GM12878 (cell line): ENCODE measurements at regions not wholly inside any gene's neighbourhood (a gene's known extent, or its start where the extent isn't known, plus 50 kb on each side); places are given as distances from the start of the nearest gene placed in this dataset.

Source experiments
- ATAC-seq: fragments of 200-7000 bp; cut with Tn5 transposase; 3 replicates; pipeline ENCODE4 v1.9.1; 2020; ENCODE audit warnings: mild to moderate bottlenecking, moderate library complexity
- BruUV-seq: library from RNA; stranded (reverse); fragments of 400-500 nt; replicated peaks from 2 replicates; lab custom pipeline; 2021; lab: Mats Ljungman, UMichigan
- CTCF ChIA-PET: fragments of 300-600 bp; sonication (Branson Sonifier 250); formaldehyde crosslinking; extraction: SDS; loops from one replicate; lab custom pipeline; 2021; ENCODE audit warnings: inconsistent platforms; lab: Yijun Ruan, JAX
- POLR2A ChIA-PET: fragments of 350-600 bp; formaldehyde crosslinking; extraction: SDS; loops from one replicate; lab custom pipeline; 2021; ENCODE audit warnings: inconsistent platforms; lab: Charles Lee
- RAD21 ChIA-PET: fragments of 300-600 bp; sonication (Branson Sonifier 250); formaldehyde crosslinking; loops from one replicate; lab custom pipeline; 2023; ENCODE audit warnings: antibody characterized with exemption; ENCODE audit not compliant: unreplicated experiment; lab: Charles Lee
- SMC1A ChIA-PET: fragments of 300-600 bp; sonication (Branson Sonifier 250); formaldehyde crosslinking; loops from one replicate; lab custom pipeline; 2023; ENCODE audit not compliant: unreplicated experiment, uncharacterized antibody; lab: Charles Lee
- DNase-seq: peaks from one replicate; pipeline ENCODE4 v3.0.0-alpha.2; 2011; ENCODE audit warnings: low read depth, low spot score
- FAIRE-seq: peaks from 3 replicates; lab custom pipeline; 2011; peaks lifted over from hg19 to GRCh38; lab: Jason Lieb, UNC
- H2AFZ ChIP-seq: 2 replicates; pipeline ENCODE4 v1.6.0; 2011; ENCODE audit warnings: low read depth, low read length, control low read depth; ENCODE audit not compliant: control insufficient read depth
- H3K27ac ChIP-seq: 2 replicates; pipeline ENCODE4 v1.5.1; 2011; ENCODE audit warnings: control low read depth; ENCODE audit not compliant: control insufficient read depth, insufficient read depth
- H3K27me3 ChIP-seq, 2 experiments: replicated peaks in 1 of 2; 2 replicates each; pipeline versions ENCODE4 v1.6.0 to v1.6.1; 2011; ENCODE audit warnings: low read length in 1 of 2; ENCODE audit not compliant: control insufficient read depth in 2 of 2, insufficient read depth in 2 of 2
- H3K36me3 ChIP-seq, 2 experiments: 2 replicates each; pipeline ENCODE4 v1.5.1; 2011; ENCODE audit warnings: low read length in 1 of 2; ENCODE audit not compliant: control insufficient read depth in 2 of 2, insufficient read depth in 2 of 2
- H3K4me1 ChIP-seq: 2 replicates; pipeline ENCODE4 v1.6.1; 2011; ENCODE audit warnings: mild to moderate bottlenecking, low read length, moderate library complexity, mixed read lengths; ENCODE audit not compliant: control insufficient read depth, insufficient read depth
- H3K4me2 ChIP-seq: 2 replicates; pipeline ENCODE4 v1.6.0; 2011; ENCODE audit warnings: control low read depth; ENCODE audit not compliant: control insufficient read depth, insufficient read depth
- H3K4me3 ChIP-seq: fragments of 200-600 bp; sonication (generic); 2 replicates; pipeline ENCODE4 v1.5.1; 2016
- H3K79me2 ChIP-seq: 2 replicates; pipeline ENCODE4 v1.6.0; 2011; ENCODE audit warnings: low read length; ENCODE audit not compliant: control insufficient read depth, insufficient read depth
- H3K9ac ChIP-seq: 2 replicates; pipeline ENCODE4 v1.8.0; 2011; ENCODE audit warnings: low read length, control low read depth, mixed read lengths; ENCODE audit not compliant: control insufficient read depth, insufficient read depth
- H3K9me3 ChIP-seq: replicated peaks from 3 replicates; pipeline ENCODE4 v1.5.1; 2011; ENCODE audit warnings: mild to moderate bottlenecking, low read length; ENCODE audit not compliant: control insufficient read depth, insufficient read depth
- H4K20me1 ChIP-seq: 2 replicates; pipeline ENCODE4 v1.6.0; 2011; ENCODE audit not compliant: control insufficient read depth, insufficient read depth
- CREB1 ChIP-seq: IDR thresholded peaks from 2 replicates; pipeline ENCODE4 v1.6.1; 2012; ENCODE audit warnings: low read depth, mild to moderate bottlenecking, inconsistent platforms
- EED ChIP-seq: sonication (generic); IDR thresholded peaks from 2 replicates; pipeline ENCODE4 v1.6.1; 2016; ENCODE audit warnings: antibody characterized with exemption, low read depth
- IRF3 ChIP-seq: fragments of 450-650 bp; IDR thresholded peaks from 2 replicates; pipeline ENCODE4 v1.6.1; 2014; ENCODE audit warnings: mild to moderate bottlenecking
- PML ChIP-seq: IDR thresholded peaks from 2 replicates; pipeline ENCODE4 v1.6.1; 2012; ENCODE audit warnings: low read length, inconsistent platforms
- TBL1XR1 ChIP-seq: IDR thresholded peaks from 2 replicates; pipeline ENCODE4 v1.6.1; 2012; ENCODE audit warnings: low read depth, low read length, improper control_type of control experiment
- TCF12 ChIP-seq: IDR thresholded peaks from 2 replicates; pipeline ENCODE4 v1.6.1; 2011; ENCODE audit warnings: low read depth, mild to moderate bottlenecking, low read length
- ZNF217 ChIP-seq: fragments of 450-650 bp; IDR thresholded peaks from 2 replicates; pipeline ENCODE4 v1.6.1; 2017; ENCODE audit warnings: antibody characterized with exemption, mild to moderate bottlenecking
- ZNF622 ChIP-seq: fragments of 450-650 bp; IDR thresholded peaks from 2 replicates; pipeline ENCODE4 v1.6.1; 2017; ENCODE audit warnings: mild to moderate bottlenecking, inconsistent platforms
- ZNF687 ChIP-seq: fragments of 450-650 bp; IDR thresholded peaks from 2 replicates; pipeline ENCODE4 v1.6.1; 2017; ENCODE audit warnings: mild to moderate bottlenecking, moderate library complexity
- whole genome bisulfite sequencing: methylation state at CpG from one replicate; pipeline ENCODE4 v1.1.6; 2016; ENCODE audit warnings: low lambda C conversion rate; ENCODE audit not compliant: insufficient replicate concordance, insufficient coverage; ENCODE audit errors: missing lambda C conversion rate; 5-methylcytosine and 5-hydroxymethylcytosine counted together
- in situ Hi-C: fragments of 300-500 bp; cut with MboI; formaldehyde crosslinking; loops from 9 replicates; pipeline ENCODE4 v1.14.3; 2018; ENCODE audit warnings: mixed read lengths
- intact Hi-C: fragments of 100-400 bp; cut with micrococcal nuclease; formaldehyde crosslinking; loops from one replicate; pipeline ENCODE4 v1.14.2; 2022; ENCODE audit not compliant: unreplicated experiment
- TF ChIP-seq, protein P1 (sequence below): fragments of 450-650 bp; IDR thresholded peaks from 2 replicates; pipeline ENCODE4 v1.6.1; 2016; ENCODE audit warnings: mild to moderate bottlenecking
- TF ChIP-seq, protein P2 (sequence below): fragments of 450-650 bp; IDR thresholded peaks from 2 replicates; pipeline ENCODE4 v1.6.1; 2017; ENCODE audit warnings: low read depth, mild to moderate bottlenecking, moderate library complexity
- TF ChIP-seq, protein P3 (sequence below): IDR thresholded peaks from 2 replicates; pipeline ENCODE4 v1.6.1; 2012; ENCODE audit warnings: low read depth, low read length, improper control_type of control experiment

DNA sequence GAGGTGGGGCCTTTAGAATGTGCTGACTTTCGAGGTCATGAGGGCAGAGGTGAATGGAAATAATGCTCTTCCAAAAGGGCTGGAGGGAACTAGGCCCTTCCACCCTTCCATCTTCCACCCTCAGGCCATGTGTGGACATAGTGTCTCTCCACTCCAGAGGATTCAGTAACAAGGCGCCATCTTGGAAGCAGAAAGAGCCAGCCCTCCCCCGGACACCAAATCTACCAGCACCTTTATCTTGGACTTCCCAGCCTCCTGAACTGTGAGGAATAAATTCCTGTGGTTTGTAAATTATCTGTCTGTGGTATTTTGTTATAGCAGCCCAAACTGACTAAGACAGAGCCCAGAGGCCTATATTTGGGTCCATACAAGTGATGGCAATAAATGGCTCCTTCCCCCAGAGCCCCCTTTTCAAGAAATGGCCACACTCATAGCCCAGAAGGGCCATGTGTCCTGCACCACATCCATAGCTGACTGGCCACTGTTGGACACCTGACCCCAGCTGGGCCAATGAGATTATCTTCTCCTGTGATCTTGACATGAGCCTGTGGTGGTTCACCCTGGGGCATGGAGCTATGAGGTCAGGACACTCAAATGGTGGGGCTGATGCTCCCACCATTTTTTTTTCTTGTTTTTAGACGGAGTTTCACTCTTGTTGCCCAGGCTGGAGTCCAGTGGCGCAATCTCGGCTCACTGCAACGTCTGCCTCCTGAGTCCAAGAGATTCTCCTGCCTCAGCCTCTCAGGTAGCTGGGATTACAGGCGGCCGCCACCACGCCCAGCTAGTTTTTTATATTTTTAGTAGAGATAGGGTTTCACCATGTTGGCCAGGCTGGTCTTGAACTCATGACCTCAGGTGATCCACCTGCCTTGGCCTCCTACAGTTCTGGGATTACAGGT, 114.9 kb downstream of the RRAGC start:
- no peaks in the 10 kb centered on the region for H3K4me1 ChIP-seq
- intact Hi-C loops: no loop called here
- no peaks in the 10 kb centered on the region for H4K20me1 ChIP-seq
- ATAC-seq: no peak
- 57% methylated on average over 10 of the region's 10 CpGs for WGBS
- SMC1A ChIA-PET: no interaction called here
- FAIRE-seq: no peak
- RAD21 ChIA-PET: no interaction called here
- H3K9ac ChIP-seq: no peak overlapping the region
- no peak overlapping the region for H3K4me3 ChIP-seq
- H3K79me2 ChIP-seq: no peaks in the 10 kb centered on the region
- no peak overlapping the region for H3K27ac ChIP-seq
- DNase-seq: no peak
- no TSS peak for BruUV-seq
- no peaks in the 10 kb centered on the region for H3K36me3 ChIP-seq
- no peaks in the 10 kb centered on the region for H3K9me3 ChIP-seq
- POLR2A ChIA-PET: no interaction called here
- no peak overlapping the region for H2AFZ ChIP-seq
- H3K27me3 ChIP-seq: no peaks in the 10 kb centered on the region
- H3K4me2 ChIP-seq: no peak overlapping the region
- in situ Hi-C loops: no loop called here
- CTCF ChIA-PET: no interaction called here
- TF ChIP-seq ZNF622 (no peak), IRF3 (no peak), PML (no peak), ZNF217 (no peak), EED (no peak), CREB1 (no peak), ZNF687 (no peak), TBL1XR1 (no peak), TCF12 (no peak)
- TF ChIP-seq, protein P1, sequence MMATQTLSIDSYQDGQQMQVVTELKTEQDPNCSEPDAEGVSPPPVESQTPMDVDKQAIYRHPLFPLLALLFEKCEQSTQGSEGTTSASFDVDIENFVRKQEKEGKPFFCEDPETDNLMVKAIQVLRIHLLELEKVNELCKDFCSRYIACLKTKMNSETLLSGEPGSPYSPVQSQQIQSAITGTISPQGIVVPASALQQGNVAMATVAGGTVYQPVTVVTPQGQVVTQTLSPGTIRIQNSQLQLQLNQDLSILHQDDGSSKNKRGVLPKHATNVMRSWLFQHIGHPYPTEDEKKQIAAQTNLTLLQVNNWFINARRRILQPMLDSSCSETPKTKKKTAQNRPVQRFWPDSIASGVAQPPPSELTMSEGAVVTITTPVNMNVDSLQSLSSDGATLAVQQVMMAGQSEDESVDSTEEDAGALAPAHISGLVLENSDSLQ: no peak
- TF ChIP-seq, protein P2, sequence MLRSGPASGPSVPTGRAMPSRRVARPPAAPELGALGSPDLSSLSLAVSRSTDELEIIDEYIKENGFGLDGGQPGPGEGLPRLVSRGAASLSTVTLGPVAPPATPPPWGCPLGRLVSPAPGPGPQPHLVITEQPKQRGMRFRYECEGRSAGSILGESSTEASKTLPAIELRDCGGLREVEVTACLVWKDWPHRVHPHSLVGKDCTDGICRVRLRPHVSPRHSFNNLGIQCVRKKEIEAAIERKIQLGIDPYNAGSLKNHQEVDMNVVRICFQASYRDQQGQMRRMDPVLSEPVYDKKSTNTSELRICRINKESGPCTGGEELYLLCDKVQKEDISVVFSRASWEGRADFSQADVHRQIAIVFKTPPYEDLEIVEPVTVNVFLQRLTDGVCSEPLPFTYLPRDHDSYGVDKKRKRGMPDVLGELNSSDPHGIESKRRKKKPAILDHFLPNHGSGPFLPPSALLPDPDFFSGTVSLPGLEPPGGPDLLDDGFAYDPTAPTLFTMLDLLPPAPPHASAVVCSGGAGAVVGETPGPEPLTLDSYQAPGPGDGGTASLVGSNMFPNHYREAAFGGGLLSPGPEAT: no peak
- TF ChIP-seq, protein P3, sequence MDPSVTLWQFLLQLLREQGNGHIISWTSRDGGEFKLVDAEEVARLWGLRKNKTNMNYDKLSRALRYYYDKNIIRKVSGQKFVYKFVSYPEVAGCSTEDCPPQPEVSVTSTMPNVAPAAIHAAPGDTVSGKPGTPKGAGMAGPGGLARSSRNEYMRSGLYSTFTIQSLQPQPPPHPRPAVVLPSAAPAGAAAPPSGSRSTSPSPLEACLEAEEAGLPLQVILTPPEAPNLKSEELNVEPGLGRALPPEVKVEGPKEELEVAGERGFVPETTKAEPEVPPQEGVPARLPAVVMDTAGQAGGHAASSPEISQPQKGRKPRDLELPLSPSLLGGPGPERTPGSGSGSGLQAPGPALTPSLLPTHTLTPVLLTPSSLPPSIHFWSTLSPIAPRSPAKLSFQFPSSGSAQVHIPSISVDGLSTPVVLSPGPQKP: no peak
